Neuronal stem cell (in vitro differentiated cells): ENCODE measurements at regions not wholly inside any gene's neighbourhood (a gene's known extent, or its start where the extent isn't known, plus 50 kb on each side); places are given as distances from the start of the nearest gene placed in this dataset.

ENCODE experiments used
- DNase-seq: peaks from one replicate; pipeline ENCODE4 v3.0.0-alpha.2; 2013; ENCODE audit warnings: low spot score
- H2AFZ ChIP-seq: one replicate; pipeline ENCODE4 v1.6.1; 2013; ENCODE audit warnings: mild to moderate bottlenecking, low read length, inconsistent platforms
- H2AK5ac ChIP-seq: 2 replicates; pipeline ENCODE4 v1.6.1; 2013; ENCODE audit warnings: low read depth, mild to moderate bottlenecking, inconsistent platforms, low read length, moderate library complexity, mixed read lengths
- H2BK120ac ChIP-seq: 2 replicates; pipeline ENCODE4 v1.6.1; 2013; ENCODE audit warnings: low read depth, mild to moderate bottlenecking, inconsistent platforms, low read length, moderate library complexity, mixed read lengths
- H2BK12ac ChIP-seq: one replicate; pipeline ENCODE4 v1.6.1; 2013; ENCODE audit warnings: low read length, inconsistent platforms
- H2BK15ac ChIP-seq: 2 replicates; pipeline ENCODE4 v1.6.1; 2013; ENCODE audit warnings: mild to moderate bottlenecking, low read length, inconsistent platforms, mixed read lengths
- H2BK5ac ChIP-seq: one replicate; pipeline ENCODE4 v1.6.1; 2013; ENCODE audit warnings: inconsistent platforms, mild to moderate bottlenecking, low read length, moderate library complexity
- H3K14ac ChIP-seq: one replicate; pipeline ENCODE4 v1.6.1; 2013; ENCODE audit warnings: low read length, inconsistent platforms
- H3K18ac ChIP-seq: 2 replicates; pipeline ENCODE4 v1.6.1; 2013; ENCODE audit warnings: low read length, inconsistent platforms
- H3K23ac ChIP-seq: 2 replicates; pipeline ENCODE4 v1.6.1; 2013; ENCODE audit warnings: low read depth, mild to moderate bottlenecking, mixed read lengths, low read length, inconsistent platforms; ENCODE audit not compliant: poor library complexity
- H3K27ac ChIP-seq: replicated peaks from 3 replicates; pipeline ENCODE4 v1.5.1; 2013; ENCODE audit warnings: low read length, inconsistent platforms
- H3K27me3 ChIP-seq, 3 experiments: 2 replicates each; pipeline ENCODE4 v1.6.1; 2013; ENCODE audit warnings: low read length in 3 of 3, mild to moderate bottlenecking in 2 of 3, inconsistent platforms in 1 of 3, low read depth in 1 of 3, mixed read lengths in 1 of 3, moderate library complexity in 1 of 3; ENCODE audit not compliant: control insufficient read depth in 3 of 3, insufficient read depth in 3 of 3
- H3K36me3 ChIP-seq, 2 donors: replicated peaks in 1 of 2; 2 replicates each; pipeline ENCODE4 v1.6.1; 2013; ENCODE audit warnings: low read length in 2 of 2; ENCODE audit not compliant: control insufficient read depth in 2 of 2, insufficient read depth in 2 of 2
- H3K4ac ChIP-seq: 2 replicates; pipeline ENCODE4 v1.6.1; 2013; ENCODE audit warnings: inconsistent platforms, mild to moderate bottlenecking, low read length, moderate library complexity
- H3K4me1 ChIP-seq, 2 donors: 1 replicate in 1 of 2; 2 replicates in 1 of 2; pipeline ENCODE4 v1.6.1; 2013; ENCODE audit warnings: low read length in 2 of 2, low read depth in 1 of 2; ENCODE audit not compliant: control insufficient read depth in 2 of 2, insufficient read depth in 1 of 2
- H3K4me2 ChIP-seq: one replicate; pipeline ENCODE4 v1.6.1; 2013; ENCODE audit warnings: mild to moderate bottlenecking, low read length, inconsistent platforms; ENCODE audit not compliant: insufficient read depth, poor library complexity, severe bottlenecking
- H3K4me3 ChIP-seq, 2 donors: 2 replicates each; pipeline ENCODE4 v1.5.1; 2013; ENCODE audit warnings: low read length in 2 of 2, mild to moderate bottlenecking in 2 of 2, inconsistent platforms in 1 of 2, moderate library complexity in 1 of 2
- H3K79me1 ChIP-seq: one replicate; pipeline ENCODE4 v1.6.1; 2013; ENCODE audit warnings: low read depth, mild to moderate bottlenecking, inconsistent platforms, low read length, moderate library complexity
- H3K9ac ChIP-seq: one replicate; pipeline ENCODE4 v1.6.1; 2013; ENCODE audit warnings: mild to moderate bottlenecking, low read depth, low read length, inconsistent platforms; ENCODE audit not compliant: poor library complexity
- H3K9me3 ChIP-seq, 2 donors: replicated peaks in 1 of 2; 2 replicates each; pipeline versions ENCODE3 to v1.6.1; 2013; ENCODE audit warnings: low read length in 2 of 2, mild to moderate bottlenecking in 2 of 2, inconsistent platforms in 1 of 2, low read depth in 1 of 2, mixed read lengths in 1 of 2, moderate library complexity in 1 of 2; ENCODE audit not compliant: control insufficient read depth in 2 of 2, insufficient read depth in 1 of 2
- H4K8ac ChIP-seq: one replicate; pipeline ENCODE4 v1.6.1; 2013; ENCODE audit warnings: low read depth, mild to moderate bottlenecking, inconsistent platforms, low read length, moderate library complexity
- H4K91ac ChIP-seq: one replicate; pipeline ENCODE4 v1.6.1; 2013; ENCODE audit warnings: low read length, low read depth, mild to moderate bottlenecking, inconsistent platforms; ENCODE audit not compliant: poor library complexity
- WGBS, 2 donors: extraction: QIAGEN DNeasy Blood & Tissue Kit; methylation state at CpG; one replicate each; pipeline ENCODE4 v1.1.7; 2013; ENCODE audit warnings: missing lambda C conversion rate in 2 of 2, mixed read lengths in 1 of 2; ENCODE audit not compliant: insufficient read length in 2 of 2, insufficient replicate concordance in 1 of 2; ENCODE audit errors: extremely low coverage in 2 of 2; 5-methylcytosine and 5-hydroxymethylcytosine counted together

- Histone ChIP-seq H2BK120ac (no peak overlapping the region), H3K4me1 (no peaks in the 10 kb centered on the region), H2BK15ac (no peak overlapping the region), H3K4me3 (no peak overlapping the region), H2AK5ac (no peak overlapping the region), H2AFZ (no peak overlapping the region), H3K9ac (no peak overlapping the region), H2BK12ac (no peak overlapping the region), H3K27me3 (no peaks in the 10 kb centered on the region), H4K91ac (no peak overlapping the region), H3K4ac (no peak overlapping the region), H3K14ac (no peak overlapping the region), H3K79me1 (no peaks in the 10 kb centered on the region), H3K18ac (no peak overlapping the region), H4K8ac (no peak overlapping the region), H3K27ac (no peak overlapping the region), H3K36me3 (no peaks in the 10 kb centered on the region), H3K4me2 (no peak overlapping the region), H3K23ac (no peak overlapping the region), H2BK5ac (no peak overlapping the region), H3K9me3 (no peaks in the 10 kb centered on the region)
- no peak for DNase-seq
- no CpG with 5 or more reads among the region's 3 CpGs for WGBS, 2 donors
Measured at GRCh38 chr14:42229976-42230375, 623.3 kb downstream of the LRFN5 start.

GRCh38 chr14:42229294-42229693 is 622.6 kb downstream of the LRFN5 start:
- no peaks in the 10 kb centered on the region for H3K9me3 ChIP-seq
- no peak overlapping the region for H3K23ac ChIP-seq
- no peak overlapping the region for H3K14ac ChIP-seq
- H3K18ac ChIP-seq, result peak overlapping the region; percentile 54
- DNase-seq, result no peak
- H3K9ac ChIP-seq, result no peak overlapping the region
- H3K4me3 ChIP-seq, result no peak overlapping the region
- no peak overlapping the region for H2AFZ ChIP-seq
- no peak overlapping the region for H4K91ac ChIP-seq
- H3K27ac ChIP-seq, result no peak overlapping the region
- H3K4me2 ChIP-seq, result no peak overlapping the region
- H2BK12ac ChIP-seq, result no peak overlapping the region
- no peak overlapping the region for H2AK5ac ChIP-seq
- H3K4me1 ChIP-seq, result no peaks in the 10 kb centered on the region
- WGBS, 2 donors, result no CpG with 5 or more reads among the region's 6 CpGs
- H2BK5ac ChIP-seq, result no peak overlapping the region
- H3K36me3 ChIP-seq, result no peaks in the 10 kb centered on the region
- no peak overlapping the region for H3K4ac ChIP-seq
- no peaks in the 10 kb centered on the region for H3K27me3 ChIP-seq
- H3K79me1 ChIP-seq, result no peaks in the 10 kb centered on the region
- no peak overlapping the region for H2BK15ac ChIP-seq
- H2BK120ac ChIP-seq, result no peak overlapping the region
- H4K8ac ChIP-seq, result no peak overlapping the region

- Histone ChIP-seq H2AFZ (no peak overlapping the region), H3K4ac (no peak overlapping the region), H4K91ac (no peak overlapping the region), H2BK5ac (no peak overlapping the region), H3K18ac (no peak overlapping the region), H2AK5ac (no peak overlapping the region), H4K8ac (no peak overlapping the region), H3K23ac (no peak overlapping the region), H3K9ac (no peak overlapping the region), H3K27ac (no peak overlapping the region), H3K4me2 (no peak overlapping the region), H3K9me3 (no peaks in the 10 kb centered on the region), H3K79me1 (no peaks in the 10 kb centered on the region), H2BK12ac (no peak overlapping the region), H3K4me3 (no peak overlapping the region), H3K27me3 (no peaks in the 10 kb centered on the region), H2BK15ac (no peak overlapping the region), H3K14ac (no peak overlapping the region), H3K36me3 (no peaks in the 10 kb centered on the region), H3K4me1 (no peaks in the 10 kb centered on the region), H2BK120ac (no peak overlapping the region)
- WGBS, 2 donors, result no CpG with 5 or more reads among the region's 7 CpGs
- DNase-seq, result no peak
Measured at GRCh38 chr14:42228611-42229010, 621.9 kb downstream of the LRFN5 start.

- WGBS, 2 donors, result no CpG with 5 or more reads among the region's 2 CpGs
- Histone ChIP-seq H3K14ac (no peak overlapping the region), H3K27me3 (no peaks in the 10 kb centered on the region), H3K4me3 (no peak overlapping the region), H3K4ac (no peak overlapping the region), H3K18ac (no peak overlapping the region), H4K8ac (no peak overlapping the region), H2BK15ac (no peak overlapping the region), H4K91ac (no peak overlapping the region), H3K9me3 (no peaks in the 10 kb centered on the region), H2AK5ac (no peak overlapping the region), H3K9ac (no peak overlapping the region), H3K23ac (no peak overlapping the region), H2BK120ac (no peak overlapping the region), H3K4me1 (peaks cover 0 to 2% of the 10 kb centered on the region in 2 donors), H3K36me3 (no peaks in the 10 kb centered on the region), H3K4me2 (no peak overlapping the region), H3K79me1 (no peaks in the 10 kb centered on the region), H2BK12ac (no peak overlapping the region), H2AFZ (peak overlapping the region; percentile 31), H3K27ac (no peak overlapping the region), H2BK5ac (no peak overlapping the region)
- DNase-seq, result peak; percentile 68
Measured at GRCh38 chr14:42224053-42224888, 617.6 kb downstream of the LRFN5 start.
